Activated CD8-positive, alpha-beta memory T cell treated with anti-CD3 and anti-CD28 coated beads, Interleukin-2, amount 10 ng/mL, durations not matched to agents 7 days and 5 days (primary cell): ENCODE measurements at regions not wholly inside any gene's neighbourhood (a gene's known extent, or its start where the extent isn't known, plus 50 kb on each side); places are given as distances from the start of the nearest gene placed in this dataset.
A peak's percentile ranks its signal among the peaks of the same experiment; 100 is the strongest.
"Not testable (repeated sequence)": the region's sequence is repeated elsewhere in the genome, so short reads cannot be mapped to it uniquely, and the experiment has no call there.

Source experiments
- ATAC-seq: fragments of 150-1000 bp; cut with Tn5 transposase; one replicate; pipeline ENCODE4 v1.10.0; 2021; ENCODE audit warnings: moderate library complexity
- CTCF ChIA-PET: fragments of 350-600 bp; sonication (Branson Sonifier 250); formaldehyde crosslinking; loops from one replicate; lab custom pipeline; 2021; ENCODE audit warnings: antibody characterized with exemption; lab: Charles Lee
- DNase-seq: peaks from one replicate; pipeline ENCODE4 v3.0.0-alpha.2; 2020
- H3K27ac Mint-ChIP-seq: one replicate; pipeline ENCODE4 v1.8.0; 2021; ENCODE audit warnings: mild to moderate bottlenecking, mixed read lengths
- H3K27me3 Mint-ChIP-seq: one replicate; pipeline ENCODE4 v1.8.0; 2021; ENCODE audit warnings: mixed read lengths
- H3K36me3 Mint-ChIP-seq: one replicate; pipeline ENCODE4 v1.8.0; 2021; ENCODE audit warnings: mild to moderate bottlenecking, mixed read lengths
- H3K4me1 Mint-ChIP-seq: one replicate; pipeline ENCODE4 v1.8.0; 2021; ENCODE audit warnings: mixed read lengths
- H3K4me3 Mint-ChIP-seq: one replicate; pipeline ENCODE4 v1.8.0; 2021; ENCODE audit warnings: mild to moderate bottlenecking, moderate library complexity, mixed read lengths
- H3K9me3 Mint-ChIP-seq: one replicate; pipeline ENCODE4 v1.8.0; 2022; ENCODE audit warnings: low read depth, mixed read lengths

DNA sequence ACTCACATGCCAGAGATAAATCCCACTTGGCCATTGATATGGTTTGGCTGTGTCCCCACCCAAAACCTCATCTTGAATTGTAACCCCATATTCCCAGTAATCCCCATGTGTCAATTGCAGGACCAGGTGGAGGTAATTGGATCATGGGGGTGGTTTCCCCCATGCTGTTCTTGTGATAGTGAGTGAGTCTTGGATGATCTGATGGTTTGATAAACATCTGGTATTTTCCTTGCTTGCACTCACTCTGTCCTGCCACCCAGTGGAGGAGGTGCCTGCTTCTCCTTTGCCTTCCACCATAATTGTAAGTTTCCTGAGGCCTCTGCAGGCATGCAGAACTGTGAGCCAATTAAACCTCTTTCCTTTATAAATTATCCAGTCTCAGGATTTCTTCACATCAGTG lies 50.4 kb upstream of the B3GAT2 start:
- H3K9me3 Mint-ChIP-seq, CTCF ChIA-PET, DNase-seq, H3K4me1 Mint-ChIP-seq, H3K27me3 Mint-ChIP-seq, H3K27ac Mint-ChIP-seq, H3K36me3 Mint-ChIP-seq, ATAC-seq, H3K4me3 Mint-ChIP-seq: not testable (repeated sequence)

DNA sequence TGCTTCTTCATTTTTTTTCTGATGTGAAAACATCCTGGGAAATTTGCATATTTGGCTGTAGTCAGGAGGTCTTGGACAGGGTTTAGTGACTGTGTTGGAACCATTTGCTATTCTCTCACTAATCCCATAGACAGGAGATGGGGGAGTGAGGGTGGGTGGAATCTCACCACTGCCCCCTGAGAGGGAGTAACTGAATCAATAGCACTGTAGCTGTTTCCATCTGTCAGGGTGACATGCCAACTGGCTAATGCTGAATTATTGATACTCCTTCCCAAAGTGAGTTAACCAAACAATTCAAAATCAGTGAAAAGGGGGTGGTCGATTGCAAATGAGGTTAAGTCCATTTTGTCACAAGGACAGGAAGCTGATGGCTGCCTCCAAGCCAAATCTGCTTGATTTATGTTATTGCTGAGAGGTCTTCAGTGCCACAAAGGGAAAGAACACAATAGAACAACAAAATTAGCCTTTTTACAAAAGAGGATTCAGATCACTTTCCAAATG lies 55.1 kb upstream of the B3GAT2 start:
- Mint-ChIP-seq H3K27me3 (peaks cover 11% of the 10 kb centered on the region), H3K9me3 (no peaks in the 10 kb centered on the region), H3K36me3 (no peaks in the 10 kb centered on the region), H3K4me1 (no peaks in the 10 kb centered on the region), H3K4me3 (no peak overlapping the region), H3K27ac (no peak overlapping the region)
- no peak for DNase-seq
- no peak for ATAC-seq
- CTCF ChIA-PET, result interaction anchor here (0.8 to 2.5 kb wide), 5 partner anchors 56 to 705 kb away, joined by 3 to 6 read pairs (median 4); no protein-coding TSS in a partner anchor

DNA sequence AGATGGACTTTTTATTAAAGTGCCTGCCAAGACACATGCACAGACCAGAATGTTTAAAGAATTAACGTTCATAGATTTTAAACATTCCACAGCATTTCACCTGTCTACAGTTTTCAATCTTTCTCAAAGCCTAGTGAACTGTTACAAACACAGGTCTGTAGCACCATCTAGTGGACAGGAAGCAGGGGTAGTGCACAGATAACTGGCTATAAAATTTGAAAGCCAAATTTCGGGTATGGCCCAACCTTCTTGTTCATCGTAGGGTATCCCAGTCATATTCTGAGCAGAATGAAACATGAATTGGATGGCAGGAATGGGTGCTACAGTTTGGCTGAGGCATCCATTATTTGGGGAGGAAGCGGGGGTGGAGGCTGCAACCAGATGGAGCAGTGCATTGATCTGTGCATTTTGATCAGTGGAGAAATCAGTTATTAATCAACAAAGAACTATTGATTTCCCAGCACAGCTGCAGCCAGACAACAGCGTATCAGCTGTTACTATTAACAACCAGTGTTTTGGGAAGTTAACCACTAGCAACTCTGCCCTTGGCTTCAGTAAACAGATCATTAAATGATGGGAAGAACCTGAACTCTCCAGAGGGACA lies 56.1 kb upstream of the B3GAT2 start:
- ATAC-seq (peak; percentile 76), DNase-seq (no peak)
- CTCF ChIA-PET, result interaction anchor here (0.9 to 2.3 kb wide), 3 partner anchors 648 to 706 kb away, joined by 3 to 5 read pairs (median 3); no protein-coding TSS in a partner anchor
- H3K27me3 Mint-ChIP-seq, result peaks cover 11% of the 10 kb centered on the region
- no peaks in the 10 kb centered on the region for H3K36me3 Mint-ChIP-seq
- H3K9me3 Mint-ChIP-seq, result no peaks in the 10 kb centered on the region
- no peak overlapping the region for H3K4me3 Mint-ChIP-seq
- H3K4me1 Mint-ChIP-seq, result no peaks in the 10 kb centered on the region
- no peak overlapping the region for H3K27ac Mint-ChIP-seq

DNA sequence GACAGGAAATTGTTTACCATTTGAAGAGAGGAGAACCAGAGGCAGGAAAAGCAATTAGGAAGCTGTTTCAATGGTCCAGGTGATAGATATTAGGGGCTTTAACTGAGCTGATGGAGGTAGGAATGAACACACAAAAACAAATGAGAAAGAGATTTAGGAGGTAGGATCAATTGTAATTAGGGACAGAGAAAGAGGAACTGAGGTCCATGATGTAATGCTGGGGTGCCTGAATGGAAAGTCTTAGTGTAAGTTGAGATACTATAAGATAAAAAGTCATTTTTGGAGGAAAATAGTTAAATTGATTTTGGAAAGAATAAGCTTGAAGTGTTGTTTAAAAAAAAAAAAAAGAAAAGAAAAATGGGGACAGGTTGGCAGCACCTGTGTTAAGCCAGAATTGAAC lies 58.5 kb upstream of the B3GAT2 start:
- H3K27me3 Mint-ChIP-seq, result peaks cover 7% of the 10 kb centered on the region
- H3K9me3 Mint-ChIP-seq, result no peaks in the 10 kb centered on the region
- no peak for ATAC-seq

GRCh38 chr6:71028236-71028876 lies 71.5 kb upstream of the B3GAT2 start:
- Mint-ChIP-seq H3K9me3 (no peaks in the 10 kb centered on the region), H3K4me1 (no peaks in the 10 kb centered on the region), H3K4me3 (no peak overlapping the region), H3K27ac (no peak overlapping the region), H3K27me3 (peaks cover 2% of the 10 kb centered on the region), H3K36me3 (no peaks in the 10 kb centered on the region)
- CTCF ChIA-PET, result no interaction called here
- DNase-seq, result no peak
- no peak for ATAC-seq

More for the DNA sequence above, 58.5 kb upstream of the B3GAT2 start:
- CTCF ChIA-PET, result no interaction called here
- H3K4me1 Mint-ChIP-seq, result no peaks in the 10 kb centered on the region
- H3K4me3 Mint-ChIP-seq, result no peak overlapping the region
- no peak for DNase-seq
- H3K36me3 Mint-ChIP-seq, result no peaks in the 10 kb centered on the region
- no peak overlapping the region for H3K27ac Mint-ChIP-seq

- H3K36me3 Mint-ChIP-seq, result no peaks in the 10 kb centered on the region
- H3K27me3 Mint-ChIP-seq, result peaks cover 2% of the 10 kb centered on the region
- no peak for ATAC-seq
- CTCF ChIA-PET, result no interaction called here
- no peak overlapping the region for H3K4me3 Mint-ChIP-seq
- no peak overlapping the region for H3K27ac Mint-ChIP-seq
- no peaks in the 10 kb centered on the region for H3K9me3 Mint-ChIP-seq
- DNase-seq, result no peak
- no peaks in the 10 kb centered on the region for H3K4me1 Mint-ChIP-seq
These were observed 72.0 kb upstream of the B3GAT2 start for GRCh38 chr6:71028877-71029252.

- no peak for ATAC-seq
- Mint-ChIP-seq H3K4me1 (no peaks in the 10 kb centered on the region), H3K4me3 (no peak overlapping the region), H3K9me3 (no peaks in the 10 kb centered on the region), H3K27me3 (peaks cover 2% of the 10 kb centered on the region), H3K36me3 (no peaks in the 10 kb centered on the region), H3K27ac (no peak overlapping the region)
- DNase-seq, result no peak
- CTCF ChIA-PET, result no interaction called here
These were observed 72.7 kb upstream of the B3GAT2 start for GRCh38 chr6:71029555-71029954.

- no peaks in the 10 kb centered on the region for H3K9me3 Mint-ChIP-seq
- DNase-seq, result no peak
- CTCF ChIA-PET, result no interaction called here
- H3K27me3 Mint-ChIP-seq, result peaks cover 2% of the 10 kb centered on the region
- H3K27ac Mint-ChIP-seq, result no peak overlapping the region
- no peak overlapping the region for H3K4me3 Mint-ChIP-seq
- ATAC-seq, result no peak
- H3K36me3 Mint-ChIP-seq, result no peaks in the 10 kb centered on the region
- no peaks in the 10 kb centered on the region for H3K4me1 Mint-ChIP-seq
These were observed 75.1 kb upstream of the B3GAT2 start for GRCh38 chr6:71031912-71032311.

DNA sequence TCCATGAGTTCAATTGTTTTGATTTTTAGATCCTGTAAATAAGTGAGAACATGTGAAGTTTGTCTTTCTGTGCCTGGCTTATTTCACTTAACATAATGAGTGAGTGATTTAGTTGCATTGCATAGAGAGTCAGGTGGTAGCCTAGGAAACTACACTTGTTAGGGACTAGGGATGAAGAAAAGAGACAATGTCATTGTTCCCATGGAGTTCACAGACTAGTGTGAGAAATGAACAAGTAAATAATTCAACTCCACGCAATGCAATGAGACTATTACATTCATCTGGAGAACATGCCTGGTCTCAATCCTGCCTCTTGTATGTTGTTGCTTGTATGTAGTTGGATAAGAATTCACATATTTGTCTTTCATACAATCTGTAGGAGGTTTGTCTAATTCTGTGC lies 76.3 kb upstream of the B3GAT2 start:
- no peak overlapping the region for H3K4me3 Mint-ChIP-seq
- ATAC-seq, result no peak
- peaks cover 2% of the 10 kb centered on the region for H3K27me3 Mint-ChIP-seq
- no peaks in the 10 kb centered on the region for H3K9me3 Mint-ChIP-seq
- no peaks in the 10 kb centered on the region for H3K4me1 Mint-ChIP-seq
- CTCF ChIA-PET, result no interaction called here
- DNase-seq, result no peak
- H3K36me3 Mint-ChIP-seq, result no peaks in the 10 kb centered on the region
- H3K27ac Mint-ChIP-seq, result no peak overlapping the region

- Mint-ChIP-seq H3K4me1 (no peaks in the 10 kb centered on the region), H3K27ac (no peak overlapping the region), H3K36me3 (no peaks in the 10 kb centered on the region), H3K27me3 (peaks cover 2% of the 10 kb centered on the region), H3K4me3 (no peak overlapping the region), H3K9me3 (no peaks in the 10 kb centered on the region)
- ATAC-seq (no peak), DNase-seq (no peak)
- CTCF ChIA-PET, result no interaction called here
These were observed 77.0 kb upstream of the B3GAT2 start for GRCh38 chr6:71033890-71034289.

GRCh38 chr6:71034563-71035345 lies 77.9 kb upstream of the B3GAT2 start:
- Mint-ChIP-seq H3K9me3 (no peaks in the 10 kb centered on the region), H3K4me1 (no peaks in the 10 kb centered on the region), H3K4me3 (no peak overlapping the region), H3K27me3 (peaks cover 2% of the 10 kb centered on the region), H3K27ac (no peak overlapping the region), H3K36me3 (no peaks in the 10 kb centered on the region)
- DNase-seq (no peak), ATAC-seq (no peak)
- CTCF ChIA-PET, result no interaction called here

- CTCF ChIA-PET, result no interaction called here
- DNase-seq (no peak), ATAC-seq (no peak)
- Mint-ChIP-seq H3K27ac (no peak overlapping the region), H3K4me1 (no peaks in the 10 kb centered on the region), H3K4me3 (no peak overlapping the region), H3K27me3 (peaks cover 2% of the 10 kb centered on the region), H3K9me3 (no peaks in the 10 kb centered on the region), H3K36me3 (no peaks in the 10 kb centered on the region)
These were observed 79.0 kb upstream of the B3GAT2 start for GRCh38 chr6:71035871-71036270.

DNA sequence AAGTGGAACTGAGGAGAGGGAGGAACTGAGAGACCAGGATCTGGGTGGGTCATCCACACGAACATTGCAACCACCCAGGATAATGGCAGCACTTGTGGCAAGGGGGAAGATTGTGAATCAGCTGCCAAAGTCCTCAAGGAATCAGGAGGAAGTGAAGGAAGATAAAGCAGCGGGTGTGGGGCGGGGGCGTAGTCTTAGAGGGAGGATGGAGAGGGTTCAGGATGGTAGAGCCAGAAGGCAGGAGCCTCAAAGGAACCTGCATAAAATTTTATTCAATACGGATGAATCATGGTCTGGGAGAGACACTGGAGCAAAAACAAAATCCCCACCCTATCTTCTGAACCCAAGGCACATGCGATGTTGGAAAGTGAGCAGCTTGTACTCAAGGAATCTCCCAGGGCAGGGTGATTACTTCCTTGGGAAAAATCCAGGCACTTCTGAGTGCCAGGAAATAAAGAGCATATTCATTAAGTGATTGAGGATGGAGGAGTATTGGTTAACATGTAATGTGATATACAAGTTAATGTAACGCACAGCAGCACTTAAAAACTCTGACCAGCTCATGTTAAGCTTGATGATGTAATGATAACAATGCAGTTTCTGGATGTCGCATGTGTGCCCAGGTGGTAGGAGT lies 82.0 kb upstream of the B3GAT2 start:
- DNase-seq (no peak), ATAC-seq (no peak)
- no peaks in the 10 kb centered on the region for H3K36me3 Mint-ChIP-seq
- CTCF ChIA-PET, result no interaction called here
- no peaks in the 10 kb centered on the region for H3K27me3 Mint-ChIP-seq
- H3K4me3 Mint-ChIP-seq, result no peak overlapping the region
- H3K27ac Mint-ChIP-seq, result no peak overlapping the region
- no peaks in the 10 kb centered on the region for H3K9me3 Mint-ChIP-seq
- no peaks in the 10 kb centered on the region for H3K4me1 Mint-ChIP-seq
